ENCODE measurements at regions not wholly inside any gene's neighbourhood (a gene's known extent, or its start where the extent isn't known, plus 50 kb on each side); places are given as distances from the start of the nearest gene placed in this dataset.
"Not testable (repeated sequence)": the region's sequence is repeated elsewhere in the genome, so short reads cannot be mapped to it uniquely, and the experiment has no call there.

GRCh38 chr2:13531735-13532410 lies 815.1 kb downstream of the TRIB2 start:
- not testable (repeated sequence) for DNase-seq (ENCODE audit: low read depth, low spot score)

GRCh38 chr2:13532781-13533523 lies 816.2 kb downstream of the TRIB2 start:
- not testable (repeated sequence) for DNase-seq (ENCODE audit: low read depth, low spot score)

GRCh38 chr2:13533524-13533922 lies 816.8 kb downstream of the TRIB2 start:
- DNase-seq (ENCODE audit: low read depth, low spot score), result no peak

GRCh38 chr2:13536941-13537340 lies 820.2 kb downstream of the TRIB2 start:
- no peak for DNase-seq (ENCODE audit: low read depth, low spot score)

- DNase-seq (ENCODE audit: low read depth, low spot score), result no peak
These were observed 821.1 kb downstream of the TRIB2 start for GRCh38 chr2:13537771-13538349.

GRCh38 chr2:13539296-13539695 lies 822.6 kb downstream of the TRIB2 start:
- DNase-seq (ENCODE audit: low read depth, low spot score), result no peak

- no peak for DNase-seq (ENCODE audit: low read depth, low spot score)
These were observed 825.3 kb downstream of the TRIB2 start for GRCh38 chr2:13542061-13542460.

- no peak for DNase-seq (ENCODE audit: low read depth, low spot score)
These were observed 825.9 kb downstream of the TRIB2 start for GRCh38 chr2:13542642-13543041.

GRCh38 chr2:13543550-13543949 lies 826.8 kb downstream of the TRIB2 start:
- no peak for DNase-seq (ENCODE audit: low read depth, low spot score)

- DNase-seq (ENCODE audit: low read depth, low spot score), result no peak
These were observed 828.6 kb downstream of the TRIB2 start for GRCh38 chr2:13545320-13545719.

- DNase-seq (ENCODE audit: low read depth, low spot score), result no peak
These were observed 829.4 kb downstream of the TRIB2 start for GRCh38 chr2:13546131-13546530.

- no peak for DNase-seq (ENCODE audit: low read depth, low spot score)
These were observed 833.8 kb downstream of the TRIB2 start for GRCh38 chr2:13550285-13551231.

GRCh38 chr2:13558368-13558767 lies 841.6 kb downstream of the TRIB2 start:
- DNase-seq (ENCODE audit: low read depth, low spot score), result no peak

- DNase-seq (ENCODE audit: low read depth, low spot score), result no peak
These were observed 843.6 kb downstream of the TRIB2 start for GRCh38 chr2:13560322-13560721.

GRCh38 chr2:13572466-13572865 lies 855.7 kb downstream of the TRIB2 start:
- no peak for DNase-seq (ENCODE audit: low read depth, low spot score)

GRCh38 chr2:13574831-13575230 lies 858.1 kb downstream of the TRIB2 start:
- no peak for DNase-seq (ENCODE audit: low read depth, low spot score)

GRCh38 chr2:13576406-13577036 lies 859.8 kb downstream of the TRIB2 start:
- DNase-seq (ENCODE audit: low read depth, low spot score), result no peak

- no peak for DNase-seq (ENCODE audit: low read depth, low spot score)
These were observed 861.8 kb downstream of the TRIB2 start for GRCh38 chr2:13578547-13578946.

- DNase-seq (ENCODE audit: low read depth, low spot score), result peak; percentile 15
These were observed 864.7 kb downstream of the TRIB2 start for GRCh38 chr2:13581471-13581870.

GRCh38 chr2:13583609-13584008 lies 866.9 kb downstream of the TRIB2 start:
- no peak for DNase-seq (ENCODE audit: low read depth, low spot score)

GRCh38 chr2:13584020-13584419 lies 867.3 kb downstream of the TRIB2 start:
- DNase-seq (ENCODE audit: low read depth, low spot score), result no peak
